ENCODE measurements at regions not wholly inside any gene's neighbourhood (a gene's known extent, or its start where the extent isn't known, plus 50 kb on each side); places are given as distances from the start of the nearest gene placed in this dataset.

DNA sequence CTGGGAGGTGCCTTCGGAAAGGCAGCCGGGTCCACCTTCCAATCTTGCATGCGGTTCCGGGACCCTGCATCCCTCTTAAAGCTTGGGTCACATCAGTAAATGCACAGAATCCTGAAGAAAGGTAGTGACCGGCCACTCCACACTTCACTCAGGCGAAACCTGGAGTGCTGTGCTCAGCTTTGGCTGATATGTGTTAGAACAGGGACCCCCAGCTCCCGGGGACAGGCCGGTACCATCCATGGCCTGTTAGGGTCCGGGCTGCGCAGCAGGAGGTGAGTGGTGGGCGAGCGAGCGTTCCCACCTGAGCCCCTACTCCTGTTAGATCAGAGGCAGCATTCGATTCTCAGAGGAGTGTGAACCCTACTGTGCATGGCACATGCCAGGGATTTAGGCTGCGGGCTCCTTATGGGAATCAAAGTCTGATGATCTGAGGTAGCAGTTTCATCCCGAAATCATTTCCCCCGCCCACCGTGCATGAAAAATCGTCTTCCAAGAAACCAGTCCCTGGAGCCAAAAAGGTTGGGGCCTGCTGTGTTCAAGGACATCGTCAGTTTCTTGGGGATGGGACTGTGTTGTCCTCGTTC, 143.0 kb downstream of the ERMARD start:
- H3K27ac Mint-ChIP-seq: no peak overlapping the region
- H2AFZ ChIP-seq: no peak overlapping the region
- no peak overlapping the region for H3K4me2 ChIP-seq
- no peaks in the 10 kb centered on the region for H3K27me3 ChIP-seq (ENCODE audit: insufficient read depth)
- H3K9me2 ChIP-seq (ENCODE audit: insufficient read depth): no peaks in the 10 kb centered on the region
- H3K27ac ChIP-seq (ENCODE audit: low read depth): no peak overlapping the region
- H3F3A ChIP-seq (replicated peaks; ENCODE audit: low read depth): no peaks in the 10 kb centered on the region
- H3K79me2 ChIP-seq (replicated peaks; ENCODE audit: insufficient read depth): no peaks in the 10 kb centered on the region
- ATAC-seq (no peak), DNase-seq (ENCODE audit: low spot score) (no peak)
- no peak overlapping the region for H3K4me3 Mint-ChIP-seq
- no peak for TF ChIP-seq CREB1 (CRISPR knock-in tag; IDR thresholded peaks at IDR 0.05; ENCODE audit: low read depth)
- no peak for TF ChIP-seq ZNF462 (CRISPR knock-in tag; IDR thresholded peaks at IDR 0.05)
- no peak for TF ChIP-seq ETS1 (IDR thresholded peaks at IDR 0.05)
- TF ChIP-seq STAT1 (IDR thresholded peaks at IDR 0.05; ENCODE audit: unreplicated experiment): no peak
- no peak for TF ChIP-seq JUNB (IDR thresholded peaks at IDR 0.05; ENCODE audit: unreplicated experiment)
- TF ChIP-seq EZH2 (IDR thresholded peaks at IDR 0.05; ENCODE audit: low read depth, unreplicated experiment): no peak
- no peak for TF ChIP-seq NANOG (IDR thresholded peaks at IDR 0.05; ENCODE audit: borderline replicate concordance)
- H3K36me3 Mint-ChIP-seq (ENCODE audit: low read depth): peaks cover 9% of the 10 kb centered on the region; the same call in 1 of the 3 replicates
- no peaks in the 10 kb centered on the region for H3K36me3 ChIP-seq (ENCODE audit: insufficient read depth)
- no peaks in the 10 kb centered on the region for H4K20me1 ChIP-seq (replicated peaks; ENCODE audit: insufficient read depth)
- H3K27me3 Mint-ChIP-seq (ENCODE audit: insufficient read depth, low read depth, poor library complexity): peaks cover 8% of the 10 kb centered on the region
- no peak overlapping the region for H3K4me3 ChIP-seq
- H3K9me3 Mint-ChIP-seq: peaks cover 31% of the 10 kb centered on the region
- H3K4me1 Mint-ChIP-seq: no peaks in the 10 kb centered on the region; the same call in 2 of the 3 replicates
- H3K4me1 ChIP-seq (ENCODE audit: insufficient read depth): no peaks in the 10 kb centered on the region

Measured in GM23338 (cell line).